ENCODE measurements at regions not wholly inside any gene's neighbourhood (a gene's known extent, or its start where the extent isn't known, plus 50 kb on each side); places are given as distances from the start of the nearest gene placed in this dataset.

- H3K36me3 ChIP-seq (replicated peaks in 1 of 2; ENCODE audit: control insufficient read depth in 1 of 2, insufficient read depth in 2 of 2, low read length in 1 of 2) = no peaks in the 10 kb centered on the region
- WGBS (ENCODE audit: low lambda C conversion rate) = 33% methylated on average over 7 of the region's 7 CpGs
- H3K9me3 ChIP-seq = no peaks in the 10 kb centered on the region; the same call in 1 of the 2 replicates
- H3K27ac ChIP-seq (ENCODE audit: low read depth in 2 of 2, low read length in 1 of 2) = no peak overlapping the region
- H3K9me2 ChIP-seq = no peaks in the 10 kb centered on the region
- ChIA-PET CTCF (no interaction called here), POLR2A (no interaction called here)
- no peaks in the 10 kb centered on the region for H3K4me1 ChIP-seq (ENCODE audit: control insufficient read depth in 1 of 2, insufficient read depth in 2 of 2, low read depth in 1 of 2, low read length in 1 of 2)
- H3K4me3 ChIP-seq (ENCODE audit: low read depth in 2 of 2, low read length in 1 of 2) = no peak overlapping the region
- DNase-seq = no peak
- TF ChIP-seq GATA2 (CRISPR knock-in tag; IDR thresholded peaks at IDR 0.05) = no peak
- peak; percentile 17; the same call in 1 of the 2 replicates for TF ChIP-seq RAD21 (IDR thresholded peaks at IDR 0.05; ENCODE audit: low read length)
- no peak overlapping the region for H3K4me2 ChIP-seq
- H3K79me2 ChIP-seq (ENCODE audit: insufficient read depth) = no peaks in the 10 kb centered on the region
- H4K20me1 ChIP-seq (ENCODE audit: insufficient read depth) = no peaks in the 10 kb centered on the region
- H3F3A ChIP-seq (replicated peaks; ENCODE audit: insufficient read depth) = no peaks in the 10 kb centered on the region
- no peak overlapping the region for H2AFZ ChIP-seq (ENCODE audit: low read depth)
- no peaks in the 10 kb centered on the region for H3K27me3 ChIP-seq (ENCODE audit: insufficient read depth)
- H3K9ac ChIP-seq = no peak overlapping the region
These were observed 295.6 kb downstream of the FGFR2 start for GRCh38 chr10:121302541-121303180.

GRCh38 chr10:121303287-121303890 lies 294.9 kb downstream of the FGFR2 start:
- no peak overlapping the region for H3K4me3 ChIP-seq (ENCODE audit: low read depth in 2 of 2, low read length in 1 of 2)
- no peaks in the 10 kb centered on the region for H3F3A ChIP-seq (replicated peaks; ENCODE audit: insufficient read depth)
- no peak for DNase-seq
- TF ChIP-seq RXRA (IDR thresholded peaks at IDR 0.05; ENCODE audit: borderline replicate concordance, low read depth) (no peak), EP300 (IDR thresholded peaks at IDR 0.05; ENCODE audit: borderline replicate concordance in 1 of 2, low read depth in 1 of 2, low read length in 1 of 2) (no peak), ZBTB33 (IDR thresholded peaks at IDR 0.05; ENCODE audit: borderline replicate concordance, low read depth) (no peak), NFIC (IDR thresholded peaks at IDR 0.05; ENCODE audit: borderline replicate concordance) (no peak), CHD2 (IDR thresholded peaks at IDR 0.05; ENCODE audit: low read length, partially characterized antibody) (no peak), MXI1 (IDR thresholded peaks at IDR 0.05; ENCODE audit: low read depth, low read length) (no peak), TEAD4 (IDR thresholded peaks at IDR 0.05; ENCODE audit: borderline replicate concordance, insufficient read depth) (no peak), FOXJ3 (CRISPR knock-in tag; IDR thresholded peaks at IDR 0.05) (no peak), FOSL2 (IDR thresholded peaks at IDR 0.05; ENCODE audit: borderline replicate concordance, low read depth) (no peak), YY1 (IDR thresholded peaks at IDR 0.05; ENCODE audit: low read depth) (no peak), ELF1 (IDR thresholded peaks at IDR 0.05) (no peak), MEF2A (IDR thresholded peaks at IDR 0.05; ENCODE audit: borderline replicate concordance, low read depth) (no peak)
- TF ChIP-seq, protein P1, sequence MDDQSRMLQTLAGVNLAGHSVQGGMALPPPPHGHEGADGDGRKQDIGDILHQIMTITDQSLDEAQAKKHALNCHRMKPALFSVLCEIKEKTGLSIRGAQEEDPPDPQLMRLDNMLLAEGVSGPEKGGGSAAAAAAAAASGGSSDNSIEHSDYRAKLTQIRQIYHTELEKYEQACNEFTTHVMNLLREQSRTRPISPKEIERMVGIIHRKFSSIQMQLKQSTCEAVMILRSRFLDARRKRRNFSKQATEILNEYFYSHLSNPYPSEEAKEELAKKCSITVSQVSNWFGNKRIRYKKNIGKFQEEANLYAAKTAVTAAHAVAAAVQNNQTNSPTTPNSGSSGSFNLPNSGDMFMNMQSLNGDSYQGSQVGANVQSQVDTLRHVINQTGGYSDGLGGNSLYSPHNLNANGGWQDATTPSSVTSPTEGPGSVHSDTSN (IDR thresholded peaks at IDR 0.05) = no peak
- TF ChIP-seq, protein P2, sequence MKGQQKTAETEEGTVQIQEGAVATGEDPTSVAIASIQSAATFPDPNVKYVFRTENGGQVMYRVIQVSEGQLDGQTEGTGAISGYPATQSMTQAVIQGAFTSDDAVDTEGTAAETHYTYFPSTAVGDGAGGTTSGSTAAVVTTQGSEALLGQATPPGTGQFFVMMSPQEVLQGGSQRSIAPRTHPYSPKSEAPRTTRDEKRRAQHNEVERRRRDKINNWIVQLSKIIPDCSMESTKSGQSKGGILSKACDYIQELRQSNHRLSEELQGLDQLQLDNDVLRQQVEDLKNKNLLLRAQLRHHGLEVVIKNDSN (IDR thresholded peaks at IDR 0.05; ENCODE audit: borderline replicate concordance, low read depth) = no peak
- ChIA-PET POLR2A (no interaction called here), CTCF (no interaction called here)
- H3K4me1 ChIP-seq (ENCODE audit: control insufficient read depth in 1 of 2, insufficient read depth in 2 of 2, low read depth in 1 of 2, low read length in 1 of 2) = no peaks in the 10 kb centered on the region
- no peak overlapping the region for H3K4me2 ChIP-seq
- H3K79me2 ChIP-seq (ENCODE audit: insufficient read depth) = no peaks in the 10 kb centered on the region
- 38% methylated on average over 10 of the region's 10 CpGs for WGBS (ENCODE audit: low lambda C conversion rate)
- H3K9ac ChIP-seq = no peak overlapping the region
- H3K27me3 ChIP-seq (ENCODE audit: insufficient read depth) = no peaks in the 10 kb centered on the region
- H3K36me3 ChIP-seq (replicated peaks in 1 of 2; ENCODE audit: control insufficient read depth in 1 of 2, insufficient read depth in 2 of 2, low read length in 1 of 2) = no peaks in the 10 kb centered on the region
- H4K20me1 ChIP-seq (ENCODE audit: insufficient read depth) = no peaks in the 10 kb centered on the region
- H2AFZ ChIP-seq (ENCODE audit: low read depth) = no peak overlapping the region
- no peak overlapping the region for H3K27ac ChIP-seq (ENCODE audit: low read depth in 2 of 2, low read length in 1 of 2)
- no peaks in the 10 kb centered on the region for H3K9me2 ChIP-seq
- no peaks in the 10 kb centered on the region; the same call in 1 of the 2 replicates for H3K9me3 ChIP-seq

Measured in SK-N-SH (cell line).